ENCODE measurements at regions not wholly inside any gene's neighbourhood (a gene's known extent, or its start where the extent isn't known, plus 50 kb on each side); places are given as distances from the start of the nearest gene placed in this dataset.
A peak's percentile ranks its signal among the peaks of the same experiment; 100 is the strongest.

- peaks cover 4% of the 10 kb centered on the region for H3K9me3 Mint-ChIP-seq (ENCODE audit: low read depth)
- no peak overlapping the region for H3K27ac Mint-ChIP-seq
- peaks cover 7% of the 10 kb centered on the region for H3K36me3 Mint-ChIP-seq
- H3K4me1 Mint-ChIP-seq (ENCODE audit: low read depth) = peaks cover 33% of the 10 kb centered on the region
- peaks cover 7% of the 10 kb centered on the region for H3K27me3 Mint-ChIP-seq
- no peak overlapping the region for H3K4me3 Mint-ChIP-seq
Measured at GRCh38 chr13:44296856-44297255, 76.8 kb upstream of the SERP2 start.

- peaks cover 4% of the 10 kb centered on the region for H3K9me3 Mint-ChIP-seq (ENCODE audit: low read depth)
- peaks cover 6% of the 10 kb centered on the region for H3K36me3 Mint-ChIP-seq
- no peak overlapping the region for H3K27ac Mint-ChIP-seq
- H3K27me3 Mint-ChIP-seq = peaks cover 7% of the 10 kb centered on the region
- H3K4me3 Mint-ChIP-seq = no peak overlapping the region
- peaks cover 32% of the 10 kb centered on the region for H3K4me1 Mint-ChIP-seq (ENCODE audit: low read depth)
Measured at GRCh38 chr13:44298314-44298713, 75.3 kb upstream of the SERP2 start.

GRCh38 chr13:44299152-44299943 is 74.3 kb upstream of the SERP2 start:
- no peak overlapping the region for H3K27ac Mint-ChIP-seq
- H3K9me3 Mint-ChIP-seq (ENCODE audit: low read depth) = peaks cover 4% of the 10 kb centered on the region
- H3K4me1 Mint-ChIP-seq (ENCODE audit: low read depth) = peaks cover 26% of the 10 kb centered on the region
- peaks cover 7% of the 10 kb centered on the region for H3K27me3 Mint-ChIP-seq
- H3K4me3 Mint-ChIP-seq = no peak overlapping the region
- peaks cover 6% of the 10 kb centered on the region for H3K36me3 Mint-ChIP-seq

- H3K4me3 Mint-ChIP-seq = peak overlapping the region; percentile 9
- H3K27me3 Mint-ChIP-seq = peaks cover 7% of the 10 kb centered on the region
- H3K4me1 Mint-ChIP-seq (ENCODE audit: low read depth) = peaks cover 33% of the 10 kb centered on the region
- peaks cover 6% of the 10 kb centered on the region for H3K36me3 Mint-ChIP-seq
- H3K27ac Mint-ChIP-seq = peak overlapping the region; percentile 54
- peaks cover 4% of the 10 kb centered on the region for H3K9me3 Mint-ChIP-seq (ENCODE audit: low read depth)
Measured at GRCh38 chr13:44300895-44301638, 72.6 kb upstream of the SERP2 start.

GRCh38 chr13:44301639-44302015 is 72.0 kb upstream of the SERP2 start:
- H3K4me3 Mint-ChIP-seq = peak overlapping the region; percentile 9
- peak overlapping the region; percentile 54 for H3K27ac Mint-ChIP-seq

GRCh38 chr13:44302233-44302632 is 71.4 kb upstream of the SERP2 start:
- H3K27ac Mint-ChIP-seq = no peak overlapping the region
- H3K9me3 Mint-ChIP-seq (ENCODE audit: low read depth) = peaks cover 4% of the 10 kb centered on the region
- H3K4me3 Mint-ChIP-seq = no peak overlapping the region
- H3K27me3 Mint-ChIP-seq = peaks cover 5% of the 10 kb centered on the region
- peaks cover 43% of the 10 kb centered on the region for H3K4me1 Mint-ChIP-seq (ENCODE audit: low read depth)
- peaks cover 6% of the 10 kb centered on the region for H3K36me3 Mint-ChIP-seq

More at GRCh38 chr13:44301639-44302015, 72.0 kb upstream of the SERP2 start:
- peaks cover 6% of the 10 kb centered on the region for H3K36me3 Mint-ChIP-seq
- H3K9me3 Mint-ChIP-seq (ENCODE audit: low read depth) = peaks cover 4% of the 10 kb centered on the region
- peaks cover 37% of the 10 kb centered on the region for H3K4me1 Mint-ChIP-seq (ENCODE audit: low read depth)
- H3K27me3 Mint-ChIP-seq = peaks cover 7% of the 10 kb centered on the region

GRCh38 chr13:44302940-44303575 is 70.6 kb upstream of the SERP2 start:
- Mint-ChIP-seq H3K4me1 (ENCODE audit: low read depth) (peaks cover 50% of the 10 kb centered on the region), H3K27ac (no peak overlapping the region), H3K36me3 (peaks cover 6% of the 10 kb centered on the region), H3K4me3 (no peak overlapping the region), H3K9me3 (ENCODE audit: low read depth) (peaks cover 4% of the 10 kb centered on the region), H3K27me3 (peaks cover 5% of the 10 kb centered on the region)

GRCh38 chr13:44303681-44304432 is 69.8 kb upstream of the SERP2 start:
- Mint-ChIP-seq H3K4me1 (ENCODE audit: low read depth) (peaks cover 50% of the 10 kb centered on the region), H3K4me3 (no peak overlapping the region), H3K36me3 (peaks cover 6% of the 10 kb centered on the region), H3K27ac (peak overlapping the region; percentile 11), H3K27me3 (peaks cover 5% of the 10 kb centered on the region), H3K9me3 (ENCODE audit: low read depth) (peaks cover 4% of the 10 kb centered on the region)

GRCh38 chr13:44304433-44304725 is 69.2 kb upstream of the SERP2 start:
- Mint-ChIP-seq H3K9me3 (ENCODE audit: low read depth) (peaks cover 4% of the 10 kb centered on the region), H3K27me3 (peaks cover 5% of the 10 kb centered on the region), H3K4me3 (no peak overlapping the region), H3K27ac (no peak overlapping the region), H3K4me1 (ENCODE audit: low read depth) (peaks cover 50% of the 10 kb centered on the region), H3K36me3 (peaks cover 3% of the 10 kb centered on the region)

- Mint-ChIP-seq H3K4me3 (no peak overlapping the region), H3K27ac (no peak overlapping the region), H3K36me3 (peaks cover 3% of the 10 kb centered on the region), H3K4me1 (ENCODE audit: low read depth) (peaks cover 50% of the 10 kb centered on the region), H3K9me3 (ENCODE audit: low read depth) (peaks cover 4% of the 10 kb centered on the region), H3K27me3 (peaks cover 2% of the 10 kb centered on the region)
Measured at GRCh38 chr13:44305286-44305685, 68.3 kb upstream of the SERP2 start.

GRCh38 chr13:44305917-44306370 is 67.7 kb upstream of the SERP2 start:
- H3K4me1 Mint-ChIP-seq (ENCODE audit: low read depth) = peaks cover 47% of the 10 kb centered on the region
- peak overlapping the region; percentile 51 for H3K4me3 Mint-ChIP-seq
- H3K9me3 Mint-ChIP-seq (ENCODE audit: low read depth) = peaks cover 4% of the 10 kb centered on the region
- peaks cover 3% of the 10 kb centered on the region for H3K36me3 Mint-ChIP-seq
- H3K27me3 Mint-ChIP-seq = no peaks in the 10 kb centered on the region
- H3K27ac Mint-ChIP-seq = peak overlapping the region; percentile 12

GRCh38 chr13:44306371-44307192 is 67.0 kb upstream of the SERP2 start:
- Mint-ChIP-seq H3K9me3 (ENCODE audit: low read depth) (peaks cover 1% of the 10 kb centered on the region), H3K4me1 (ENCODE audit: low read depth) (peaks cover 42% of the 10 kb centered on the region), H3K4me3 (peak overlapping the region; percentile 51), H3K36me3 (peaks cover under 1% of the 10 kb centered on the region), H3K27ac (peak overlapping the region; percentile 36), H3K27me3 (no peaks in the 10 kb centered on the region)

- H3K27me3 Mint-ChIP-seq = no peaks in the 10 kb centered on the region
- H3K4me1 Mint-ChIP-seq (ENCODE audit: low read depth) = peaks cover 40% of the 10 kb centered on the region
- no peaks in the 10 kb centered on the region for H3K36me3 Mint-ChIP-seq
- H3K4me3 Mint-ChIP-seq = no peak overlapping the region
- no peak overlapping the region for H3K27ac Mint-ChIP-seq
- no peaks in the 10 kb centered on the region for H3K9me3 Mint-ChIP-seq (ENCODE audit: low read depth)
Measured at GRCh38 chr13:44307255-44307654, 66.4 kb upstream of the SERP2 start.

GRCh38 chr13:44307844-44308243 is 65.8 kb upstream of the SERP2 start:
- Mint-ChIP-seq H3K4me3 (no peak overlapping the region), H3K27me3 (peaks cover 4% of the 10 kb centered on the region), H3K36me3 (no peaks in the 10 kb centered on the region)

More at GRCh38 chr13:44307844-44308243, 65.8 kb upstream of the SERP2 start:
- H3K9me3 Mint-ChIP-seq (ENCODE audit: low read depth) = no peaks in the 10 kb centered on the region
- no peak overlapping the region for H3K27ac Mint-ChIP-seq
- H3K4me1 Mint-ChIP-seq (ENCODE audit: low read depth) = peaks cover 42% of the 10 kb centered on the region

Measured in activated naive CD8-positive, alpha-beta T cell (primary cell).